HEK293 (cell line): ENCODE measurements at regions not wholly inside any gene's neighbourhood (a gene's known extent, or its start where the extent isn't known, plus 50 kb on each side); places are given as distances from the start of the nearest gene placed in this dataset.

Experiments used
- CTCF ChIA-PET: fragments of 350-600 bp; formaldehyde crosslinking; extraction: SDS; loops from one replicate; lab custom pipeline; 2021; ENCODE audit warnings: antibody characterized with exemption; lab: Yijun Ruan, JAX
- POLR2A ChIA-PET: fragments of 300-600 bp; formaldehyde crosslinking; extraction: SDS; loops from one replicate; lab custom pipeline; 2020; ENCODE audit warnings: antibody characterized with exemption, inconsistent platforms; lab: Yijun Ruan, JAX
- H3K27ac ChIP-seq: fragments of 200-500 bp; sonication (Bioruptor generic); 2 replicates; pipeline ENCODE4 v1.5.1; 2014; ENCODE audit warnings: low read depth, low read length, control low read depth, inconsistent platforms; ENCODE audit errors: extremely low read depth
- H3K36me3 ChIP-seq, 2 experiments: fragments of 200-500 bp in 1 of 2; sonication (Bioruptor generic) in 1 of 2; 1 replicate in 1 of 2; 2 replicates in 1 of 2; pipeline ENCODE4 v1.5.1; 2014 to 2017; ENCODE audit warnings: inconsistent platforms in 2 of 2, low read length in 2 of 2; ENCODE audit not compliant: control insufficient read depth in 2 of 2, insufficient read depth in 1 of 2
- H3K4me1 ChIP-seq: fragments of 200-500 bp; sonication (Bioruptor generic); 2 replicates; pipeline ENCODE4 v1.5.1; 2014; ENCODE audit warnings: mild to moderate bottlenecking, low read length, inconsistent platforms; ENCODE audit not compliant: control insufficient read depth, insufficient read depth
- H3K4me3 ChIP-seq: 2 replicates; pipeline ENCODE4 v1.5.1; 2011; ENCODE audit warnings: low read depth, mild to moderate bottlenecking, control low read depth, low read length, moderate library complexity
- H3K9me3 ChIP-seq: fragments of 200-500 bp; sonication (Bioruptor generic); 2 replicates; pipeline ENCODE4 v1.5.1; 2014; ENCODE audit warnings: low read depth, low read length, inconsistent platforms; ENCODE audit not compliant: control insufficient read depth, insufficient read depth
- EGR2 ChIP-seq: fragments of 450-650 bp; formaldehyde crosslinking; IDR thresholded peaks from 2 replicates; pipeline ENCODE4 v1.5.1; 2016; ENCODE audit warnings: low read depth, missing biosample characterization, missing genetic modification characterization
- FEZF1 ChIP-seq: fragments of 450-650 bp; formaldehyde crosslinking; IDR thresholded peaks from 2 replicates; pipeline ENCODE4 v1.5.1; 2016; ENCODE audit warnings: missing biosample characterization, missing genetic modification characterization
- MZF1 ChIP-seq: fragments of 450-650 bp; formaldehyde crosslinking; IDR thresholded peaks from 2 replicates; pipeline ENCODE4 v1.5.1; 2017; ENCODE audit warnings: missing biosample characterization, missing genetic modification characterization, borderline replicate concordance
- REPIN1 ChIP-seq: fragments of 450-650 bp; formaldehyde crosslinking; IDR thresholded peaks from 2 replicates; pipeline ENCODE4 v1.5.1; 2017; ENCODE audit warnings: missing biosample characterization, missing genetic modification characterization, low read depth
- WT1 ChIP-seq: fragments of 450-650 bp; formaldehyde crosslinking; IDR thresholded peaks from 2 replicates; pipeline ENCODE4 v1.5.1; 2016; ENCODE audit warnings: missing biosample characterization, missing genetic modification characterization
- ZBTB1 ChIP-seq: fragments of 450-650 bp; formaldehyde crosslinking; IDR thresholded peaks from 2 replicates; pipeline ENCODE4 v1.5.1; 2016; ENCODE audit warnings: missing biosample characterization, missing genetic modification characterization
- ZEB2 ChIP-seq: fragments of 450-650 bp; formaldehyde crosslinking; IDR thresholded peaks from 2 replicates; pipeline ENCODE4 v1.5.1; 2016; ENCODE audit warnings: missing biosample characterization, missing genetic modification characterization
- ZNF10 ChIP-seq: fragments of 450-650 bp; formaldehyde crosslinking; IDR thresholded peaks from 2 replicates; pipeline ENCODE4 v1.5.1; 2017; ENCODE audit warnings: missing biosample characterization, missing genetic modification characterization
- ZNF114 ChIP-seq: fragments of 450-650 bp; formaldehyde crosslinking; IDR thresholded peaks from 2 replicates; pipeline ENCODE4 v1.5.0; 2017; ENCODE audit warnings: missing biosample characterization, missing genetic modification characterization
- ZNF23 ChIP-seq: fragments of 450-650 bp; formaldehyde crosslinking; IDR thresholded peaks from 2 replicates; pipeline ENCODE4 v1.5.1; 2016; ENCODE audit warnings: missing biosample characterization, missing genetic modification characterization, borderline replicate concordance
- ZNF248 ChIP-seq: fragments of 450-650 bp; formaldehyde crosslinking; IDR thresholded peaks from 2 replicates; pipeline ENCODE4 v1.5.1; 2017; ENCODE audit warnings: missing biosample characterization, missing genetic modification characterization
- ZNF266 ChIP-seq: fragments of 450-650 bp; formaldehyde crosslinking; IDR thresholded peaks from 2 replicates; pipeline ENCODE4 v1.5.1; 2016; ENCODE audit warnings: missing biosample characterization, missing genetic modification characterization, low read depth
- ZNF366 ChIP-seq: fragments of 450-650 bp; formaldehyde crosslinking; conservative IDR thresholded peaks from 2 replicates; pipeline ENCODE4 v1.5.1; 2016; ENCODE audit warnings: missing biosample characterization, missing genetic modification characterization
- ZNF510 ChIP-seq: fragments of 450-650 bp; formaldehyde crosslinking; IDR thresholded peaks from 2 replicates; pipeline ENCODE4 v1.5.1; 2018; ENCODE audit warnings: mild to moderate bottlenecking, missing genetic modification characterization, missing biosample characterization; ENCODE audit not compliant: insufficient replicate concordance
- ZNF544 ChIP-seq: fragments of 450-650 bp; formaldehyde crosslinking; IDR thresholded peaks from 2 replicates; pipeline ENCODE4 v1.5.0; 2017; ENCODE audit warnings: missing biosample characterization, missing genetic modification characterization
- ZNF558 ChIP-seq: fragments of 450-650 bp; formaldehyde crosslinking; IDR thresholded peaks from 2 replicates; pipeline ENCODE4 v1.5.1; 2016; ENCODE audit warnings: missing biosample characterization, missing genetic modification characterization
- ZNF560 ChIP-seq: fragments of 450-650 bp; formaldehyde crosslinking; IDR thresholded peaks from 2 replicates; pipeline ENCODE4 v1.5.1; 2017; ENCODE audit warnings: missing biosample characterization, missing genetic modification characterization, borderline replicate concordance
- ZNF623 ChIP-seq: fragments of 450-650 bp; formaldehyde crosslinking; IDR thresholded peaks from 2 replicates; pipeline ENCODE4 v1.5.1; 2016; ENCODE audit warnings: missing biosample characterization, missing genetic modification characterization
- ZNF626 ChIP-seq: fragments of 450-650 bp; sonication (Bioruptor Pico); formaldehyde crosslinking; IDR thresholded peaks from 2 replicates; pipeline ENCODE4 v1.5.1; 2018; ENCODE audit warnings: missing biosample characterization, missing genetic modification characterization, inconsistent platforms
- ZNF629 ChIP-seq: fragments of 450-650 bp; formaldehyde crosslinking; IDR thresholded peaks from 2 replicates; pipeline ENCODE4 v1.5.1; 2017; ENCODE audit warnings: missing biosample characterization, missing genetic modification characterization
- ZNF664 ChIP-seq: fragments of 450-650 bp; formaldehyde crosslinking; IDR thresholded peaks from 2 replicates; pipeline ENCODE4 v1.5.1; 2016; ENCODE audit warnings: missing biosample characterization, missing genetic modification characterization
- ZNF791 ChIP-seq: fragments of 450-650 bp; formaldehyde crosslinking; IDR thresholded peaks from 2 replicates; pipeline ENCODE4 v1.5.1; 2016; ENCODE audit warnings: missing biosample characterization, missing genetic modification characterization
- ZNF843 ChIP-seq: fragments of 450-650 bp; formaldehyde crosslinking; IDR thresholded peaks from 2 replicates; pipeline ENCODE4 v1.5.1; 2016; ENCODE audit warnings: missing biosample characterization, missing genetic modification characterization
- TF ChIP-seq, protein P1 (sequence below): IDR thresholded peaks from 2 replicates; pipeline ENCODE4 v1.6.1; 2011; ENCODE audit warnings: mild to moderate bottlenecking, low read depth, low read length, borderline replicate concordance
- TF ChIP-seq, protein P2 (sequence below): fragments of 450-650 bp; formaldehyde crosslinking; IDR thresholded peaks from 2 replicates; pipeline ENCODE4 v1.5.1; 2017; ENCODE audit warnings: missing biosample characterization, missing genetic modification characterization
- TF ChIP-seq, protein P3 (sequence below): fragments of 450-650 bp; formaldehyde crosslinking; IDR thresholded peaks from 2 replicates; pipeline ENCODE4 v1.5.1; 2016; ENCODE audit warnings: missing biosample characterization, missing genetic modification characterization
- TF ChIP-seq, protein P4 (sequence below): fragments of 450-650 bp; formaldehyde crosslinking; IDR thresholded peaks from 2 replicates; pipeline ENCODE4 v1.5.1; 2016; ENCODE audit warnings: missing biosample characterization, missing genetic modification characterization, borderline replicate concordance
- TF ChIP-seq, protein P5 (sequence below): fragments of 450-650 bp; IDR thresholded peaks from 2 replicates; pipeline ENCODE4 v1.5.1; 2018; ENCODE audit warnings: missing biosample characterization, mild to moderate bottlenecking, missing genetic modification characterization
- TF ChIP-seq, protein P6 (sequence below): fragments of 450-650 bp; formaldehyde crosslinking; IDR thresholded peaks from 2 replicates; pipeline ENCODE4 v1.5.1; 2016; ENCODE audit warnings: missing biosample characterization, missing genetic modification characterization

DNA sequence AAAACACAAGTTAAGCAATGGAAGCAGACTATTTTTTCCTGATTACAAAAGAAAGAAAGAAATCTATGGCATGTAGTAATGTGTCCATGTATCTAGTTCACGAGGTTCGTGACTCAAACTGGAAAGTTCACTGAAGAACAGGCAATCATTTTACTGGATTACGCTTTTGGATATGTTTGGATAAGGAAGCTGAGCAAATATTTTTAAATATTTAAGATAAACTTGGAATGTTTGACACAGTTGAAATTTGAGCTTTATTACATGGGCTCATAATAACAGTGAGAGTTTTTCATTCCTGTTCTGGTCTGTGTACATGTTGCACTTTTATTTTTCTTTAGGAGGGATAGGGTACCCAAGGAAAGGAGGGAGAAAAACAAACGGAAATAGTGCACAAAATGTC, 244.2 kb upstream of the GK2 start (continued):
- TF ChIP-seq, protein P1, sequence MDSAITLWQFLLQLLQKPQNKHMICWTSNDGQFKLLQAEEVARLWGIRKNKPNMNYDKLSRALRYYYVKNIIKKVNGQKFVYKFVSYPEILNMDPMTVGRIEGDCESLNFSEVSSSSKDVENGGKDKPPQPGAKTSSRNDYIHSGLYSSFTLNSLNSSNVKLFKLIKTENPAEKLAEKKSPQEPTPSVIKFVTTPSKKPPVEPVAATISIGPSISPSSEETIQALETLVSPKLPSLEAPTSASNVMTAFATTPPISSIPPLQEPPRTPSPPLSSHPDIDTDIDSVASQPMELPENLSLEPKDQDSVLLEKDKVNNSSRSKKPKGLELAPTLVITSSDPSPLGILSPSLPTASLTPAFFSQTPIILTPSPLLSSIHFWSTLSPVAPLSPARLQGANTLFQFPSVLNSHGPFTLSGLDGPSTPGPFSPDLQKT, result no peak
- TF ChIP-seq ZNF114 (no peak), ZNF664 (tag by site-specific recombination) (no peak), ZBTB1 (0 out of 2 replicates have a peak, but pooled peaks have one; percentile 41), FEZF1 (tag by site-specific recombination) (peak; percentile 81), ZNF843 (tag by site-specific recombination) (peak; percentile 46; the same call in 1 of the 2 replicates), ZNF366 (tag by site-specific recombination) (0 out of 2 replicates have a peak, but pooled peaks have one; percentile 51), ZNF23 (tag by site-specific recombination) (no peak), ZNF510 (tag by site-specific recombination) (no peak), ZNF629 (tag by site-specific recombination) (peak; percentile 63), ZEB2 (tag by site-specific recombination) (peak; percentile 53), EGR2 (tag by site-specific recombination) (no peak), MZF1 (tag by site-specific recombination) (no peak), ZNF623 (tag by site-specific recombination) (no peak)
- TF ChIP-seq, protein P2, sequence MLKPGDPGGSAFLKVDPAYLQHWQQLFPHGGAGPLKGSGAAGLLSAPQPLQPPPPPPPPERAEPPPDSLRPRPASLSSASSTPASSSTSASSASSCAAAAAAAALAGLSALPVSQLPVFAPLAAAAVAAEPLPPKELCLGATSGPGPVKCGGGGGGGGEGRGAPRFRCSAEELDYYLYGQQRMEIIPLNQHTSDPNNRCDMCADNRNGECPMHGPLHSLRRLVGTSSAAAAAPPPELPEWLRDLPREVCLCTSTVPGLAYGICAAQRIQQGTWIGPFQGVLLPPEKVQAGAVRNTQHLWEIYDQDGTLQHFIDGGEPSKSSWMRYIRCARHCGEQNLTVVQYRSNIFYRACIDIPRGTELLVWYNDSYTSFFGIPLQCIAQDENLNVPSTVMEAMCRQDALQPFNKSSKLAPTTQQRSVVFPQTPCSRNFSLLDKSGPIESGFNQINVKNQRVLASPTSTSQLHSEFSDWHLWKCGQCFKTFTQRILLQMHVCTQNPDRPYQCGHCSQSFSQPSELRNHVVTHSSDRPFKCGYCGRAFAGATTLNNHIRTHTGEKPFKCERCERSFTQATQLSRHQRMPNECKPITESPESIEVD, result peak; percentile 81
- TF ChIP-seq, protein P3, sequence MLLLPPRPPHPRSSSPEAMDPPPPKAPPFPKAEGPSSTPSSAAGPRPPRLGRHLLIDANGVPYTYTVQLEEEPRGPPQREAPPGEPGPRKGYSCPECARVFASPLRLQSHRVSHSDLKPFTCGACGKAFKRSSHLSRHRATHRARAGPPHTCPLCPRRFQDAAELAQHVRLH (tag by site-specific recombination), result no peak
- TF ChIP-seq, protein P4, sequence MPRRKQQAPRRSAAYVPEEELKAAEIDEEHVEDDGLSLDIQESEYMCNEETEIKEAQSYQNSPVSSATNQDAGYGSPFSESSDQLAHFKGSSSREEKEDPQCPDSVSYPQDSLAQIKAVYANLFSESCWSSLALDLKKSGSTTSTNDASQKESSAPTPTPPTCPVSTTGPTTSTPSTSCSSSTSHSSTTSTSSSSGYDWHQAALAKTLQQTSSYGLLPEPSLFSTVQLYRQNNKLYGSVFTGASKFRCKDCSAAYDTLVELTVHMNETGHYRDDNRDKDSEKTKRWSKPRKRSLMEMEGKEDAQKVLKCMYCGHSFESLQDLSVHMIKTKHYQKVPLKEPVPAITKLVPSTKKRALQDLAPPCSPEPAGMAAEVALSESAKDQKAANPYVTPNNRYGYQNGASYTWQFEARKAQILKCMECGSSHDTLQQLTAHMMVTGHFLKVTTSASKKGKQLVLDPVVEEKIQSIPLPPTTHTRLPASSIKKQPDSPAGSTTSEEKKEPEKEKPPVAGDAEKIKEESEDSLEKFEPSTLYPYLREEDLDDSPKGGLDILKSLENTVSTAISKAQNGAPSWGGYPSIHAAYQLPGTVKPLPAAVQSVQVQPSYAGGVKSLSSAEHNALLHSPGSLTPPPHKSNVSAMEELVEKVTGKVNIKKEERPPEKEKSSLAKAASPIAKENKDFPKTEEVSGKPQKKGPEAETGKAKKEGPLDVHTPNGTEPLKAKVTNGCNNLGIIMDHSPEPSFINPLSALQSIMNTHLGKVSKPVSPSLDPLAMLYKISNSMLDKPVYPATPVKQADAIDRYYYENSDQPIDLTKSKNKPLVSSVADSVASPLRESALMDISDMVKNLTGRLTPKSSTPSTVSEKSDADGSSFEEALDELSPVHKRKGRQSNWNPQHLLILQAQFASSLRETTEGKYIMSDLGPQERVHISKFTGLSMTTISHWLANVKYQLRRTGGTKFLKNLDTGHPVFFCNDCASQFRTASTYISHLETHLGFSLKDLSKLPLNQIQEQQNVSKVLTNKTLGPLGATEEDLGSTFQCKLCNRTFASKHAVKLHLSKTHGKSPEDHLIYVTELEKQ, result no peak

DNA sequence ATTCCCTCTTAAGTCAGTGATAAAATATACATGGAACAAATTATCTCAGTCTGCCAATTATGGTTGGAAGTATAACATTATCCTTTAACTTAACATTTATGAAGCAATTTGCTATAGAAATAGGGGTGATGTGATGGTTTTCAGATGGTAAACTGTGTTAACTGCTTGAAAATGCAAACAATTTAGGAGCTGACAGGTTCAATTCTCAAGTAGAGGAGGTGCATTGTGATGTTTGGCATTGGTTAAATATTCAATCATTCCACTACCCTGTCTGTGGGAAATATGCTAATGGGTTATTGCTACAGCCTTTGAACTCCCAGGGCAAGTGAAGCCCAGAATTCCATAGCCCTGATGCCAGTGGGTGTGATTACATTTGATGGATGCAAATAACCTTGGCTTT, 243.4 kb upstream of the GK2 start:
- TF ChIP-seq ZNF544 (tag by site-specific recombination), result no peak
- TF ChIP-seq WT1 (tag by site-specific recombination), result 0 out of 2 replicates have a peak, but pooled peaks have one; percentile 11
- no peak for TF ChIP-seq ZNF248
- TF ChIP-seq ZNF10 (tag by site-specific recombination), result no peak
- no peak for TF ChIP-seq REPIN1 (tag by site-specific recombination)
- TF ChIP-seq ZNF558 (tag by site-specific recombination), result no peak
- no peak for TF ChIP-seq ZNF791 (tag by site-specific recombination)
- TF ChIP-seq, protein P5, sequence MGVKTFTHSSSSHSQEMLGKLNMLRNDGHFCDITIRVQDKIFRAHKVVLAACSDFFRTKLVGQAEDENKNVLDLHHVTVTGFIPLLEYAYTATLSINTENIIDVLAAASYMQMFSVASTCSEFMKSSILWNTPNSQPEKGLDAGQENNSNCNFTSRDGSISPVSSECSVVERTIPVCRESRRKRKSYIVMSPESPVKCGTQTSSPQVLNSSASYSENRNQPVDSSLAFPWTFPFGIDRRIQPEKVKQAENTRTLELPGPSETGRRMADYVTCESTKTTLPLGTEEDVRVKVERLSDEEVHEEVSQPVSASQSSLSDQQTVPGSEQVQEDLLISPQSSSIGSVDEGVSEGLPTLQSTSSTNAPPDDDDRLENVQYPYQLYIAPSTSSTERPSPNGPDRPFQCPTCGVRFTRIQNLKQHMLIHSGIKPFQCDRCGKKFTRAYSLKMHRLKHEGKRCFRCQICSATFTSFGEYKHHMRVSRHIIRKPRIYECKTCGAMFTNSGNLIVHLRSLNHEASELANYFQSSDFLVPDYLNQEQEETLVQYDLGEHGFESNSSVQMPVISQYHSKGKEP (tag by site-specific recombination), result no peak
- TF ChIP-seq ZNF626 (tag by site-specific recombination), result no peak
- no peak for TF ChIP-seq ZNF266
- TF ChIP-seq, protein P6, sequence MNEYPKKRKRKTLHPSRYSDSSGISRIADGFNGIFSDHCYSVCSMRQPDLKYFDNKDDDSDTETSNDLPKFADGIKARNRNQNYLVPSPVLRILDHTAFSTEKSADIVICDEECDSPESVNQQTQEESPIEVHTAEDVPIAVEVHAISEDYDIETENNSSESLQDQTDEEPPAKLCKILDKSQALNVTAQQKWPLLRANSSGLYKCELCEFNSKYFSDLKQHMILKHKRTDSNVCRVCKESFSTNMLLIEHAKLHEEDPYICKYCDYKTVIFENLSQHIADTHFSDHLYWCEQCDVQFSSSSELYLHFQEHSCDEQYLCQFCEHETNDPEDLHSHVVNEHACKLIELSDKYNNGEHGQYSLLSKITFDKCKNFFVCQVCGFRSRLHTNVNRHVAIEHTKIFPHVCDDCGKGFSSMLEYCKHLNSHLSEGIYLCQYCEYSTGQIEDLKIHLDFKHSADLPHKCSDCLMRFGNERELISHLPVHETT (tag by site-specific recombination), result peak; percentile 22; the same call in 1 of the 2 replicates
- no peak for TF ChIP-seq ZNF560 (tag by site-specific recombination)
- CTCF ChIA-PET, result interaction anchor here (0.6 kb wide), 2 partner anchors 25 to 111 kb away, joined by 4 to 5 read pairs; no protein-coding TSS in a partner anchor

More for the DNA sequence above, 243.4 kb upstream of the GK2 start:
- Histone ChIP-seq H3K4me3 (no peak overlapping the region), H3K36me3 (no peaks in the 10 kb centered on the region), H3K4me1 (peaks cover 7% of the 10 kb centered on the region), H3K9me3 (no peaks in the 10 kb centered on the region), H3K27ac (no peak overlapping the region)
- POLR2A ChIA-PET, result interaction anchor here (0.6 kb wide), 1 partner anchor 1273 kb away, joined by 3 read pairs; no protein-coding TSS in a partner anchor
